B cell (primary cell): ENCODE measurements at regions not wholly inside any gene's neighbourhood (a gene's known extent, or its start where the extent isn't known, plus 50 kb on each side); places are given as distances from the start of the nearest gene placed in this dataset.
"Not testable (repeated sequence)": the region's sequence is repeated elsewhere in the genome, so short reads cannot be mapped to it uniquely, and the experiment has no call there.

Source experiments
- ATAC-seq: fragments of 200-7000 bp; cut with Tn5 transposase; one replicate; pipeline ENCODE4 v1.10.0; 2021; ENCODE audit warnings: low read depth, mild to moderate bottlenecking, moderate number of reproducible peaks, moderate library complexity
- CTCF ChIA-PET: fragments of 350-600 bp; sonication (Branson Sonifier 250); formaldehyde crosslinking; loops from one replicate; lab custom pipeline; 2021; ENCODE audit warnings: antibody characterized with exemption, inconsistent platforms; lab: Charles Lee
- POLR2A ChIA-PET: fragments of 350-600 bp; sonication (Branson Sonifier 250); formaldehyde crosslinking; loops from one replicate; lab custom pipeline; 2021; ENCODE audit warnings: antibody characterized with exemption; lab: Charles Lee
- DNase-seq: peaks from one replicate; pipeline ENCODE4 v3.0.0; 2013
- H2AFZ ChIP-seq: 2 replicates; pipeline ENCODE4 v1.6.1; 2012; ENCODE audit warnings: mild to moderate bottlenecking, low read depth, low read length; ENCODE audit not compliant: insufficient read depth, poor library complexity, severe bottlenecking
- H3K27ac ChIP-seq, 2 donors: 1 replicate in 1 of 2; 2 replicates in 1 of 2; pipeline ENCODE4 v1.5.1; 2012 to 2013; ENCODE audit warnings: low read length in 2 of 2, mild to moderate bottlenecking in 2 of 2, moderate library complexity in 1 of 2
- H3K27me3 ChIP-seq, 4 experiments: fragments of 200-600 bp in 1 of 4; sonication (generic) in 1 of 4; replicated peaks in 1 of 4; 1 replicate in 2 of 4; 2 replicates in 2 of 4; pipeline versions ENCODE4 v1.6.1 to v1.7.0; 2013 to 2016; ENCODE audit warnings: low read length in 3 of 4, mild to moderate bottlenecking in 2 of 4, mixed read lengths in 1 of 4, moderate library complexity in 1 of 4; ENCODE audit not compliant: insufficient read depth in 4 of 4, control insufficient read depth in 3 of 4; ENCODE audit errors: control extremely low read depth in 1 of 4
- H3K36me3 ChIP-seq, 2 experiments: replicated peaks in 1 of 2; 1 replicate in 1 of 2; 2 replicates in 1 of 2; pipeline versions ENCODE4 v1.6.1 to v1.7.1; 2013; ENCODE audit warnings: low read length in 1 of 2; ENCODE audit not compliant: insufficient read depth in 2 of 2, control insufficient read depth in 1 of 2; ENCODE audit errors: control extremely low read depth in 1 of 2, extremely low read depth in 1 of 2
- H3K4me1 ChIP-seq, 2 donors: fragments of 200-600 bp in 1 of 2; sonication (generic) in 1 of 2; 1 replicate in 1 of 2; 2 replicates in 1 of 2; pipeline versions ENCODE4 v1.5.1 to v1.6.1; 2013 to 2017; ENCODE audit warnings: low read length in 2 of 2; ENCODE audit not compliant: control insufficient read depth in 2 of 2, insufficient read depth in 2 of 2
- H3K4me2 ChIP-seq: replicated peaks from 2 replicates; pipeline ENCODE3; 2012; ENCODE audit warnings: mild to moderate bottlenecking, low read depth, low read length; ENCODE audit not compliant: poor library complexity, severe bottlenecking
- H3K4me3 ChIP-seq, 5 experiments: fragments of 200-600 bp in 1 of 5; sonication (generic) in 1 of 5; 1 replicate in 3 of 5; 2 replicates in 2 of 5; pipeline versions ENCODE4 v1.5.1 to v1.7.0; 2011 to 2016; ENCODE audit warnings: low read length in 4 of 5, mild to moderate bottlenecking in 4 of 5, low read depth in 2 of 5, control low read depth in 1 of 5, moderate library complexity in 1 of 5; ENCODE audit not compliant: insufficient read depth in 1 of 5; ENCODE audit errors: control extremely low read depth in 1 of 5, extremely low read depth in 1 of 5
- H3K79me2 ChIP-seq: fragments of 200-600 bp; sonication (generic); one replicate; pipeline ENCODE4 v1.6.0; 2016; ENCODE audit warnings: low read length; ENCODE audit not compliant: control insufficient read depth, insufficient read depth
- H3K9ac ChIP-seq: fragments of 200-600 bp; sonication (generic); 2 replicates; pipeline ENCODE4 v1.6.1; 2017; ENCODE audit warnings: mild to moderate bottlenecking, low read length, moderate library complexity
- H3K9me3 ChIP-seq, 3 donors: one replicate each; pipeline versions ENCODE4 v1.6.1 to v1.7.1; 2013; ENCODE audit warnings: low read length in 2 of 3; ENCODE audit not compliant: control insufficient read depth in 2 of 3, insufficient read depth in 1 of 3; ENCODE audit errors: control extremely low read depth in 1 of 3
- H4K20me1 ChIP-seq: 2 replicates; pipeline ENCODE4 v1.6.0; 2012; ENCODE audit warnings: mild to moderate bottlenecking, low read length; ENCODE audit not compliant: insufficient read depth, control insufficient read depth, poor library complexity, severe bottlenecking
- H3K27ac Mint-ChIP-seq: one replicate; pipeline ENCODE4 v1.8.0; 2021; ENCODE audit warnings: mixed read lengths
- H3K27me3 Mint-ChIP-seq: one replicate; pipeline ENCODE4 v1.8.0; 2021; ENCODE audit warnings: mixed read lengths
- H3K4me1 Mint-ChIP-seq: one replicate; pipeline ENCODE4 v1.8.0; 2021; ENCODE audit warnings: mixed read lengths
- H3K4me3 Mint-ChIP-seq: one replicate; pipeline ENCODE4 v1.8.0; 2021; ENCODE audit warnings: mixed read lengths
- H3K9me3 Mint-ChIP-seq: one replicate; pipeline ENCODE4 v1.8.0; 2022; ENCODE audit warnings: mixed read lengths; ENCODE audit not compliant: insufficient read depth
- EZH2 ChIP-seq: IDR thresholded peaks from 2 replicates; pipeline ENCODE4 v1.6.1; 2012; ENCODE audit warnings: borderline replicate concordance, low read depth, mild to moderate bottlenecking, moderate library complexity, low read length; ENCODE audit not compliant: insufficient read depth, poor library complexity, severe bottlenecking
- WGBS: methylation state at CpG from one replicate; pipeline ENCODE4 v1.1.5; 2013; ENCODE audit warnings: missing lambda C conversion rate; ENCODE audit not compliant: insufficient coverage; 5-methylcytosine and 5-hydroxymethylcytosine counted together
- intact Hi-C: fragments of 100-400 bp; cut with micrococcal nuclease; formaldehyde crosslinking; loops from one replicate; pipeline ENCODE4 v1.10.0; 2022
- TF ChIP-seq, protein P1 (sequence below): fragments of 200-600 bp; IDR thresholded peaks from one replicate; pipeline ENCODE4 v1.8.0; 2022; ENCODE audit warnings: antibody characterized with exemption, mild to moderate bottlenecking

- H3K36me3 ChIP-seq, H3K27ac ChIP-seq, H3K4me3 ChIP-seq, H3K4me3 Mint-ChIP-seq, ATAC-seq, H3K79me2 ChIP-seq, H3K4me2 ChIP-seq, H3K4me1 ChIP-seq, POLR2A ChIA-PET, H3K9me3 Mint-ChIP-seq, H3K27me3 ChIP-seq, DNase-seq, H2AFZ ChIP-seq, intact Hi-C loops, H3K9ac ChIP-seq, H3K27ac Mint-ChIP-seq, H4K20me1 ChIP-seq, H3K4me1 Mint-ChIP-seq, CTCF ChIA-PET, H3K27me3 Mint-ChIP-seq: not testable (repeated sequence)
- peaks cover 0 to 41% (median 0%) of the 10 kb centered on the region in 3 donors for H3K9me3 ChIP-seq
- 91% methylated on average over 12 of the region's 14 CpGs for WGBS
These were observed 179.3 kb upstream of the SALL3 start for GRCh38 chr18:78800102-78800851.

- Histone ChIP-seq H3K9ac (no peak overlapping the region), H3K27ac (no peak overlapping the region), H3K36me3 (no peaks in the 10 kb centered on the region), H3K79me2 (no peaks in the 10 kb centered on the region), H3K4me1 (no peaks in the 10 kb centered on the region), H3K4me2 (no peak overlapping the region), H3K4me3 (no peak overlapping the region), H3K9me3 (peaks cover 0 to 48% (median 0%) of the 10 kb centered on the region in 3 donors), H2AFZ (no peak overlapping the region), H3K27me3 (no peaks in the 10 kb centered on the region), H4K20me1 (no peaks in the 10 kb centered on the region)
- CTCF ChIA-PET, result no interaction called here
- H3K27me3 Mint-ChIP-seq, result no peaks in the 10 kb centered on the region
- no peak for ATAC-seq
- H3K27ac Mint-ChIP-seq, result no peak overlapping the region
- H3K9me3 Mint-ChIP-seq, result no peaks in the 10 kb centered on the region
- no peak for TF ChIP-seq EZH2
- TF ChIP-seq, protein P1, sequence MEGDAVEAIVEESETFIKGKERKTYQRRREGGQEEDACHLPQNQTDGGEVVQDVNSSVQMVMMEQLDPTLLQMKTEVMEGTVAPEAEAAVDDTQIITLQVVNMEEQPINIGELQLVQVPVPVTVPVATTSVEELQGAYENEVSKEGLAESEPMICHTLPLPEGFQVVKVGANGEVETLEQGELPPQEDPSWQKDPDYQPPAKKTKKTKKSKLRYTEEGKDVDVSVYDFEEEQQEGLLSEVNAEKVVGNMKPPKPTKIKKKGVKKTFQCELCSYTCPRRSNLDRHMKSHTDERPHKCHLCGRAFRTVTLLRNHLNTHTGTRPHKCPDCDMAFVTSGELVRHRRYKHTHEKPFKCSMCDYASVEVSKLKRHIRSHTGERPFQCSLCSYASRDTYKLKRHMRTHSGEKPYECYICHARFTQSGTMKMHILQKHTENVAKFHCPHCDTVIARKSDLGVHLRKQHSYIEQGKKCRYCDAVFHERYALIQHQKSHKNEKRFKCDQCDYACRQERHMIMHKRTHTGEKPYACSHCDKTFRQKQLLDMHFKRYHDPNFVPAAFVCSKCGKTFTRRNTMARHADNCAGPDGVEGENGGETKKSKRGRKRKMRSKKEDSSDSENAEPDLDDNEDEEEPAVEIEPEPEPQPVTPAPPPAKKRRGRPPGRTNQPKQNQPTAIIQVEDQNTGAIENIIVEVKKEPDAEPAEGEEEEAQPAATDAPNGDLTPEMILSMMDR, result no peak
- H3K4me3 Mint-ChIP-seq, result no peak overlapping the region
- POLR2A ChIA-PET, result no interaction called here
- intact Hi-C loops, result no loop called here
- 83% methylated on average over 7 of the region's 7 CpGs for WGBS
- no peak for DNase-seq
- H3K4me1 Mint-ChIP-seq, result no peaks in the 10 kb centered on the region
These were observed 178.6 kb upstream of the SALL3 start for GRCh38 chr18:78801011-78801410.
